ENCODE measurements at regions not wholly inside any gene's neighbourhood (a gene's known extent, or its start where the extent isn't known, plus 50 kb on each side); places are given as distances from the start of the nearest gene placed in this dataset.

- no peak for TF ChIP-seq CTCF (IDR thresholded peaks at IDR 0.05; ENCODE audit: low read length)
- TF ChIP-seq EZH2phosphoT487 (IDR thresholded peaks at IDR 0.05; ENCODE audit: low read length) = no peak
- no peak for TF ChIP-seq EZH2 (optimal IDR thresholded peaks at IDR 0.05; ENCODE audit: low read depth, low read length)
Observed at GRCh38 chr2:7400628-7401027, 483.4 kb downstream of the RNF144A start.
